ENCODE measurements at regions not wholly inside any gene's neighbourhood (a gene's known extent, or its start where the extent isn't known, plus 50 kb on each side); places are given as distances from the start of the nearest gene placed in this dataset.
"Not testable (repeated sequence)": the region's sequence is repeated elsewhere in the genome, so short reads cannot be mapped to it uniquely, and the experiment has no call there.

- DNase-seq = no peak
Observed at GRCh38 chr2:49861821-49862220, 707.5 kb upstream of the FSHR start.

- DNase-seq = no peak
Observed at GRCh38 chr2:49860834-49861233, 706.5 kb upstream of the FSHR start.

GRCh38 chr2:49860170-49860569 lies 705.9 kb upstream of the FSHR start:
- DNase-seq = no peak

GRCh38 chr2:49858657-49859056 lies 704.3 kb upstream of the FSHR start:
- DNase-seq = no peak

GRCh38 chr2:49858113-49858490 lies 703.8 kb upstream of the FSHR start:
- no peak for DNase-seq

GRCh38 chr2:49857371-49858112 lies 703.2 kb upstream of the FSHR start:
- DNase-seq = no peak

GRCh38 chr2:49845671-49846070 lies 691.4 kb upstream of the FSHR start:
- DNase-seq = no peak

GRCh38 chr2:49845021-49845420 lies 690.7 kb upstream of the FSHR start:
- DNase-seq = no peak

- not testable (repeated sequence) for DNase-seq
Observed at GRCh38 chr2:49844113-49844512, 689.8 kb upstream of the FSHR start.

GRCh38 chr2:49843314-49843713 lies 689.0 kb upstream of the FSHR start:
- no peak for DNase-seq

GRCh38 chr2:49840428-49840975 lies 686.2 kb upstream of the FSHR start:
- no peak for DNase-seq

GRCh38 chr2:49839818-49840217 lies 685.5 kb upstream of the FSHR start:
- DNase-seq = no peak

GRCh38 chr2:49837561-49838293 lies 683.4 kb upstream of the FSHR start:
- no peak for DNase-seq

GRCh38 chr2:49836017-49836416 lies 681.7 kb upstream of the FSHR start:
- no peak for DNase-seq

- no peak for DNase-seq
Observed at GRCh38 chr2:49834433-49834832, 680.1 kb upstream of the FSHR start.

GRCh38 chr2:49832555-49832954 lies 678.2 kb upstream of the FSHR start:
- DNase-seq = no peak

- DNase-seq = no peak
Observed at GRCh38 chr2:49831698-49832367, 677.5 kb upstream of the FSHR start.

- no peak for DNase-seq
Observed at GRCh38 chr2:49830846-49831245, 676.5 kb upstream of the FSHR start.

GRCh38 chr2:49827366-49827765 lies 673.1 kb upstream of the FSHR start:
- DNase-seq = no peak

- DNase-seq = no peak
Observed at GRCh38 chr2:49813208-49813607, 658.9 kb upstream of the FSHR start.

GRCh38 chr2:49812730-49813129 lies 658.4 kb upstream of the FSHR start:
- no peak for DNase-seq

GRCh38 chr2:49811502-49811901 lies 657.2 kb upstream of the FSHR start:
- no peak for DNase-seq

GRCh38 chr2:49807689-49808088 lies 653.4 kb upstream of the FSHR start:
- DNase-seq = no peak

- DNase-seq = no peak
Observed at GRCh38 chr2:49804111-49804510, 649.8 kb upstream of the FSHR start.

Data from right hindlimb (tissue), 1 donor.